ENCODE measurements at regions not wholly inside any gene's neighbourhood (a gene's known extent, or its start where the extent isn't known, plus 50 kb on each side); places are given as distances from the start of the nearest gene placed in this dataset.

DNA sequence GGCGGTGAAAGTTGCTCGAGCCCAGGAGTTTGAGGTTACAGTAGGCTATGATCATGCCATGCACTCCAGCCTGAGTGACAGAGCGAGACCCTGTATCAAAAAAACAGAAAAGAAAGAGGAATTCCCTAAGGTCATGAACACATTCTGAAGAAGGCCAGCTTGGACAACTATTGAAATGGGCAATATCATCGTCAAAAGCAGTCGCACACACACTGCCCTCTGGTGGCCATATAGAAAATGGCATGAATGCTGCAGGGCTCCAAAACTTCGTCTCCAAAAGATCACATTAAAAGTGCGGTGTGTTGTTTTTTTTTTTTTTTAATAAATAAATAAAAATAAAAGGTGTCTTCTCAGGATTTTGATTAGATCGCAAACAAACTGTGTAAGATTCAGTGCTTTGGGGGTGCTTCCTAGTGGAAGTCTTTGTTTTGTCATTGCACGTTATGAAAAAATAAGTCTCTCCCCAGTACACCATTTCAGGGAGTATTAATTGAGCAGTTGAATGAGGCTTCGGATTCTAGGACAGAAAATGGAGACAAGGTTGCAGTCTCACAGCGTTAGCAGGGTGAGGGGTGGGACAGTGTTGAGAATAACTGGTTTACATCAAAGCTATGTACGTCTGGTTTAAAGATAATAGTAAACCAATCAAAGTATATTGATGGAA lies 87.5 kb upstream of the FMN2 start:
- TF ChIP-seq, protein P1, sequence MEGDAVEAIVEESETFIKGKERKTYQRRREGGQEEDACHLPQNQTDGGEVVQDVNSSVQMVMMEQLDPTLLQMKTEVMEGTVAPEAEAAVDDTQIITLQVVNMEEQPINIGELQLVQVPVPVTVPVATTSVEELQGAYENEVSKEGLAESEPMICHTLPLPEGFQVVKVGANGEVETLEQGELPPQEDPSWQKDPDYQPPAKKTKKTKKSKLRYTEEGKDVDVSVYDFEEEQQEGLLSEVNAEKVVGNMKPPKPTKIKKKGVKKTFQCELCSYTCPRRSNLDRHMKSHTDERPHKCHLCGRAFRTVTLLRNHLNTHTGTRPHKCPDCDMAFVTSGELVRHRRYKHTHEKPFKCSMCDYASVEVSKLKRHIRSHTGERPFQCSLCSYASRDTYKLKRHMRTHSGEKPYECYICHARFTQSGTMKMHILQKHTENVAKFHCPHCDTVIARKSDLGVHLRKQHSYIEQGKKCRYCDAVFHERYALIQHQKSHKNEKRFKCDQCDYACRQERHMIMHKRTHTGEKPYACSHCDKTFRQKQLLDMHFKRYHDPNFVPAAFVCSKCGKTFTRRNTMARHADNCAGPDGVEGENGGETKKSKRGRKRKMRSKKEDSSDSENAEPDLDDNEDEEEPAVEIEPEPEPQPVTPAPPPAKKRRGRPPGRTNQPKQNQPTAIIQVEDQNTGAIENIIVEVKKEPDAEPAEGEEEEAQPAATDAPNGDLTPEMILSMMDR (IDR thresholded peaks at IDR 0.05): peak; percentile 81
- Mint-ChIP-seq H3K27ac (no peak overlapping the region), H3K9me3 (no peaks in the 10 kb centered on the region), H3K4me3 (no peak overlapping the region), H3K27me3 (ENCODE audit: low read depth, poor library complexity) (peaks cover 18% of the 10 kb centered on the region), H3K4me1 (no peaks in the 10 kb centered on the region), H3K36me3 (ENCODE audit: low read depth) (no peaks in the 10 kb centered on the region)
- peak; percentile 28 for DNase-seq

- H3K36me3 Mint-ChIP-seq (ENCODE audit: low read depth): no peaks in the 10 kb centered on the region
- TF ChIP-seq, protein P1 (IDR thresholded peaks at IDR 0.05): no peak
- no peak overlapping the region for H3K4me3 Mint-ChIP-seq
- no peak for DNase-seq
- H3K9me3 Mint-ChIP-seq: peaks cover 8% of the 10 kb centered on the region
- no peaks in the 10 kb centered on the region for H3K4me1 Mint-ChIP-seq
- no peak overlapping the region for H3K27ac Mint-ChIP-seq
- peaks cover 6% of the 10 kb centered on the region for H3K27me3 Mint-ChIP-seq (ENCODE audit: low read depth, poor library complexity)
Observed at GRCh38 chr1:240005997-240006650, 85.6 kb upstream of the FMN2 start.

DNA sequence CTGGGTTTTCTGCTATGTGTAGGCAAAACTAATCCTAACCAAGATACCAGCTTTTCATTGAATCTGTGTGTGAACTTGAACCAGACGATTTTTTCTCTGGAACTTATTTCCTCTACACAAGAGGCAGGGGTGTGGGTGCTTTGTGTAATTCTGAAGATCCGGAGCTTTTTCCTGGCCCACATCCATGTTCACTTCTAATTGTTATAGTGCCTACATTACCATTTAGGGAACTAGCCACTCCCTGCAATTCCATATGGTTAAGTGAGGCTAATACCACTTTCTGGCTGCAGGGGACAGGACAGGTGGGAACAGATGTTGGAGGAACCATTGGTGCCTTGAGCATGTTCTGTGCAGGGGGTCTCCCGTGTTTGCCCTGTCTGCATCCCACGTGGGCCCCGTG lies 83.4 kb upstream of the FMN2 start:
- Mint-ChIP-seq H3K36me3 (ENCODE audit: low read depth) (no peaks in the 10 kb centered on the region), H3K27ac (no peak overlapping the region), H3K9me3 (peaks cover 13% of the 10 kb centered on the region), H3K4me3 (no peak overlapping the region), H3K4me1 (no peaks in the 10 kb centered on the region), H3K27me3 (ENCODE audit: low read depth, poor library complexity) (peaks cover 6% of the 10 kb centered on the region)
- no peak for DNase-seq
- TF ChIP-seq, protein P1 (IDR thresholded peaks at IDR 0.05): no peak

DNA sequence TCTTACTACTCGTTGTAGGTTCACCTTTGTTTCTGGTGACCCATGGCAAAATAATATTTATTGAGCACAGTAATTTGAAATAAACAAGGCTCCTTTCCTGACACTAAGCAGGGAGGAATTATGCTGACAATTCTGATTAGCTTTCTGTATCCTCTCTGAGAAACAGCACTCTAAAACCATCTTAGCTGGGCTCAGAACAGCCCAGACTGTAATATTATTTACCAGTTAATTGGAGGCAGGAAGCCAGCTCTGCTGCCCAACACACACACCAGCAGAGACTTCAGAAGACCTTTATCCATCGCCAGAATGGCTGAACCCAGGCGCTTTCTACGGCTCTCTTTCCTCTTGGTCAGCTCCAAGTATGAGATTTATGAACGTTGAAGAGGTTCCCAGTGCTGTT lies 77.6 kb upstream of the FMN2 start:
- no peak for DNase-seq
- Mint-ChIP-seq H3K27me3 (ENCODE audit: low read depth, poor library complexity) (peaks cover 3% of the 10 kb centered on the region), H3K4me1 (no peaks in the 10 kb centered on the region), H3K36me3 (ENCODE audit: low read depth) (no peaks in the 10 kb centered on the region), H3K4me3 (no peak overlapping the region), H3K27ac (no peak overlapping the region), H3K9me3 (peaks cover 33% of the 10 kb centered on the region)
- TF ChIP-seq, protein P1 (IDR thresholded peaks at IDR 0.05): no peak

- no peaks in the 10 kb centered on the region for H3K4me1 Mint-ChIP-seq
- no peak overlapping the region for H3K4me3 Mint-ChIP-seq
- H3K36me3 Mint-ChIP-seq (ENCODE audit: low read depth): no peaks in the 10 kb centered on the region
- peaks cover 21% of the 10 kb centered on the region for H3K9me3 Mint-ChIP-seq
- no peak for DNase-seq
- no peak overlapping the region for H3K27ac Mint-ChIP-seq
- TF ChIP-seq, protein P1 (IDR thresholded peaks at IDR 0.05): no peak
- peaks cover 4% of the 10 kb centered on the region for H3K27me3 Mint-ChIP-seq (ENCODE audit: low read depth, poor library complexity)
Observed at GRCh38 chr1:240018617-240019016, 73.1 kb upstream of the FMN2 start.

DNA sequence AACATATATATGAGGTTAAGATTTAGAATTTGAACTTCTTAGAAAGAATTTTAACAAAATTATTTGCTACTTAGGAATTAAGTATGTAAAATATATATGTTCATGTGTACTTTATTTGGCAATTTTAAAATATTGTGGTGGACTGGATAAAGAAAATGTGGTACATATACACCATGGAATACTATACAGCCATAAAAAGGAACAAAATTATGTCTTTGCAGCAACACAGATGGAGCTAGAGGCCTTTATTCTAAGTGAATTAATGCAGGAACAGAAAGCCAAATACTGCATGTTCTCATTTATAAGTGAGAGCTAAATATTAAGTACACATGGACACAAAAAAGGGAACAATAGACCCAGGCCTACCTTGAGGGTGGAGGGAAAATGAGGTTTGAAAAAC lies 72.2 kb upstream of the FMN2 start:
- Mint-ChIP-seq H3K27me3 (ENCODE audit: low read depth, poor library complexity) (peaks cover 8% of the 10 kb centered on the region), H3K4me1 (no peaks in the 10 kb centered on the region), H3K9me3 (peaks cover 21% of the 10 kb centered on the region), H3K27ac (no peak overlapping the region), H3K36me3 (ENCODE audit: low read depth) (no peaks in the 10 kb centered on the region), H3K4me3 (no peak overlapping the region)
- TF ChIP-seq, protein P1 (IDR thresholded peaks at IDR 0.05): no peak
- no peak for DNase-seq

Measured in nephron progenitor cell (in vitro differentiated cells).